Endodermal cell (in vitro differentiated cells): ENCODE measurements at regions not wholly inside any gene's neighbourhood (a gene's known extent, or its start where the extent isn't known, plus 50 kb on each side); places are given as distances from the start of the nearest gene placed in this dataset.

ENCODE experiments used
- DNase-seq: peaks from one replicate; pipeline ENCODE4 v3.0.0-alpha.2; 2017
- H3K27ac ChIP-seq: 2 replicates; pipeline ENCODE4 v1.5.1; 2013; ENCODE audit warnings: mild to moderate bottlenecking, low read depth, low read length, moderate library complexity
- H3K27me3 ChIP-seq: 2 replicates; pipeline ENCODE4 v1.6.1; 2013; ENCODE audit warnings: mild to moderate bottlenecking, low read length, moderate library complexity; ENCODE audit not compliant: insufficient read depth, control insufficient read depth, poor library complexity, severe bottlenecking
- H3K36me3 ChIP-seq: 2 replicates; pipeline ENCODE4 v1.7.0; 2013; ENCODE audit warnings: mild to moderate bottlenecking, low read length, moderate library complexity; ENCODE audit not compliant: control insufficient read depth, insufficient read depth
- H3K4me1 ChIP-seq: one replicate; pipeline ENCODE4 v1.7.0; 2013; ENCODE audit warnings: low read length; ENCODE audit not compliant: control insufficient read depth, insufficient read depth
- H3K4me3 ChIP-seq: 2 replicates; pipeline ENCODE4 v1.5.1; 2013; ENCODE audit warnings: mild to moderate bottlenecking, low read length, moderate library complexity
- H3K9ac ChIP-seq: 2 replicates; pipeline ENCODE4 v1.6.1; 2013; ENCODE audit warnings: mild to moderate bottlenecking, low read length, moderate library complexity; ENCODE audit not compliant: poor library complexity, severe bottlenecking; ENCODE audit errors: extremely low read depth
- H3K9me3 ChIP-seq: 2 replicates; pipeline ENCODE4 v1.6.1; 2013; ENCODE audit warnings: mild to moderate bottlenecking, low read length, moderate library complexity; ENCODE audit not compliant: control insufficient read depth
- H3K27ac Mint-ChIP-seq: 2 replicates; pipeline ENCODE4 v1.8.0; 2020; ENCODE audit warnings: mixed read lengths
- H3K27me3 Mint-ChIP-seq: 2 replicates; pipeline ENCODE4 v1.8.0; 2021; ENCODE audit warnings: mild to moderate bottlenecking, mixed read lengths; ENCODE audit not compliant: insufficient read depth
- H3K36me3 Mint-ChIP-seq: 2 replicates; pipeline ENCODE4 v1.8.0; 2020; ENCODE audit warnings: low read depth, mixed read lengths
- H3K4me1 Mint-ChIP-seq: 2 replicates; pipeline ENCODE4 v1.8.0; 2020; ENCODE audit warnings: mixed read lengths
- H3K4me3 Mint-ChIP-seq: 2 replicates; pipeline ENCODE4 v1.8.0; 2020; ENCODE audit warnings: mild to moderate bottlenecking, moderate library complexity, mixed read lengths
- H3K9me3 Mint-ChIP-seq: 2 replicates; pipeline ENCODE4 v1.8.0; 2020; ENCODE audit warnings: mild to moderate bottlenecking, mixed read lengths
- WGBS, 2 experiments: methylation state at CpG; one replicate each; pipeline versions ENCODE4 v1.1.5 to v1.1.7; 2013; ENCODE audit warnings: missing lambda C conversion rate in 2 of 2, mixed read lengths in 1 of 2; ENCODE audit not compliant: insufficient coverage in 1 of 2, insufficient read length in 1 of 2; 5-methylcytosine and 5-hydroxymethylcytosine counted together
- TF ChIP-seq, protein P1 (sequence below): fragments of 200-600 bp; sonication (generic); conservative IDR thresholded peaks from 2 replicates; pipeline ENCODE4 v1.5.0; 2021; ENCODE audit warnings: antibody characterized with exemption, mild to moderate bottlenecking

DNA sequence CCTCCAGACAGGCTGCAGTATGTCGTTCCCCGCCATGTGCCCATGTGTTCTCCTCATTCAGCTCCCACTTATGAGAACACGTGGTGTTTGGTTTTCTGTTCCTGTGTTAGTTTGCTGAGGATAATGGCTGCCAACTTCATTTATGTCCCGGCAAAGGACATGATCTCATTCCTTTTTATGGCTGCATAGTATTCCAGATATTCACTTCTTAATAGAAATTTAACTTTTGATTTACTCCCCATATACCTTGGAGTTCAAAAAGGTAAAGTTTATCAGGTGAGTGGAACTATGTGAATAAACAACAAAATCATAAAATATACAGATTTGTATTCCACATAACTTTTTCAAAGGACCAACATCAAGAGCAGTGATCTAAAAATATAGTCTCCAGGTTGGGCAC lies 372.6 kb downstream of the STK39 start:
- Mint-ChIP-seq H3K36me3 (no peaks in the 10 kb centered on the region), H3K27me3 (no peaks in the 10 kb centered on the region), H3K4me1 (peaks cover 15% of the 10 kb centered on the region), H3K4me3 (no peak overlapping the region), H3K27ac (no peak overlapping the region), H3K9me3 (no peaks in the 10 kb centered on the region)
- no peak overlapping the region for H3K9ac ChIP-seq
- WGBS, 2 experiments, result 99% methylated on average over 4 of the region's 4 CpGs; no CpG with 5 or more reads in 1 of the 2 experiments
- H3K4me3 ChIP-seq, result no peak overlapping the region
- no peaks in the 10 kb centered on the region for H3K36me3 ChIP-seq
- H3K27me3 ChIP-seq, result no peaks in the 10 kb centered on the region
- no peaks in the 10 kb centered on the region for H3K9me3 ChIP-seq
- DNase-seq, result no peak
- TF ChIP-seq, protein P1, sequence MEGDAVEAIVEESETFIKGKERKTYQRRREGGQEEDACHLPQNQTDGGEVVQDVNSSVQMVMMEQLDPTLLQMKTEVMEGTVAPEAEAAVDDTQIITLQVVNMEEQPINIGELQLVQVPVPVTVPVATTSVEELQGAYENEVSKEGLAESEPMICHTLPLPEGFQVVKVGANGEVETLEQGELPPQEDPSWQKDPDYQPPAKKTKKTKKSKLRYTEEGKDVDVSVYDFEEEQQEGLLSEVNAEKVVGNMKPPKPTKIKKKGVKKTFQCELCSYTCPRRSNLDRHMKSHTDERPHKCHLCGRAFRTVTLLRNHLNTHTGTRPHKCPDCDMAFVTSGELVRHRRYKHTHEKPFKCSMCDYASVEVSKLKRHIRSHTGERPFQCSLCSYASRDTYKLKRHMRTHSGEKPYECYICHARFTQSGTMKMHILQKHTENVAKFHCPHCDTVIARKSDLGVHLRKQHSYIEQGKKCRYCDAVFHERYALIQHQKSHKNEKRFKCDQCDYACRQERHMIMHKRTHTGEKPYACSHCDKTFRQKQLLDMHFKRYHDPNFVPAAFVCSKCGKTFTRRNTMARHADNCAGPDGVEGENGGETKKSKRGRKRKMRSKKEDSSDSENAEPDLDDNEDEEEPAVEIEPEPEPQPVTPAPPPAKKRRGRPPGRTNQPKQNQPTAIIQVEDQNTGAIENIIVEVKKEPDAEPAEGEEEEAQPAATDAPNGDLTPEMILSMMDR, result no peak
- no peaks in the 10 kb centered on the region for H3K4me1 ChIP-seq
- H3K27ac ChIP-seq, result no peak overlapping the region

DNA sequence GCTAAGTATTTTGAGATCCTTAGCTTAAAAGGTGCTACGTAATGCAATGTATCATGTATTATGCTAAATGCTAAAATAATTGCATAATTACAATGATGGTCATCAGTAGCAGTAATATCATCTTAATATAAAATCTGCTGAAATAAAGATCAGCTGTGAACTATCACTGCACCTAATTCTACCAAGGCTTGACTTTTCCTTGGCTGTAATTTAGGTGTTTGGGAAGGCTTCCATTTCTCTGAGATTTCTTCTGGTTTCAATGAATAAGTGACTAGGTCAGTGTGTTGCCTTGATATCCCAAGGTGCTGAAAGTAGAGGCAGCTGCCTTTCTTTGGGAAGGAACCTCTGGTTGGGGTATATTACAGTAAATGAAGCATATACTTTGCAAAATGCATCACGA lies 376.1 kb downstream of the STK39 start:
- H3K36me3 Mint-ChIP-seq, result peaks cover 3% of the 10 kb centered on the region
- Histone ChIP-seq H3K9ac (no peak overlapping the region), H3K4me3 (no peak overlapping the region), H3K9me3 (no peaks in the 10 kb centered on the region), H3K27me3 (no peaks in the 10 kb centered on the region), H3K36me3 (no peaks in the 10 kb centered on the region), H3K27ac (no peak overlapping the region), H3K4me1 (no peaks in the 10 kb centered on the region)
- peaks cover 9% of the 10 kb centered on the region for H3K4me1 Mint-ChIP-seq
- no peak for DNase-seq
- H3K27me3 Mint-ChIP-seq, result no peaks in the 10 kb centered on the region
- TF ChIP-seq, protein P1, result no peak
- no peak overlapping the region for H3K27ac Mint-ChIP-seq
- 96 to 100% methylated on average over 1 to 2 of the region's 2 CpGs for WGBS, 2 experiments
- H3K9me3 Mint-ChIP-seq, result no peaks in the 10 kb centered on the region
- H3K4me3 Mint-ChIP-seq, result no peak overlapping the region

DNA sequence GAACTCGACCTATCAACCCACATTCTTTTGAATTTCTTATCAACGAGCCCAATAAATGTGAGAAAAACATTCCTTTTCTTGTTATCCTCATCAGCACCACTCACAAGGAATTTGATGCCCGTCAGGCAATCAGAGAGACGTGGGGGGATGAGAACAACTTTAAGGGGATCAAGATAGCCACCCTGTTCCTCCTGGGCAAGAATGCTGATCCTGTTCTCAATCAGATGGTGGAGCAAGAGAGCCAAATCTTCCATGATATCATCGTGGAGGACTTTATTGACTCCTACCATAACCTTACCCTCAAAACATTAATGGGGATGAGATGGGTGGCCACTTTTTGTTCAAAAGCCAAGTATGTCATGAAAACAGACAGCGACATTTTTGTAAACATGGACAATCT lies 378.2 kb downstream of the STK39 start:
- Mint-ChIP-seq H3K4me3 (no peak overlapping the region), H3K27me3 (no peaks in the 10 kb centered on the region), H3K36me3 (peaks cover 7% of the 10 kb centered on the region), H3K4me1 (peaks cover 10% of the 10 kb centered on the region), H3K27ac (no peak overlapping the region), H3K9me3 (peaks cover 3% of the 10 kb centered on the region)
- no peak for DNase-seq
- H3K4me1 ChIP-seq, result no peaks in the 10 kb centered on the region
- H3K9ac ChIP-seq, result no peak overlapping the region
- H3K27me3 ChIP-seq, result no peaks in the 10 kb centered on the region
- WGBS, 2 experiments, result 83 to 100% methylated on average over 1 to 6 of the region's 6 CpGs
- TF ChIP-seq, protein P1, result peak; percentile 67
- no peaks in the 10 kb centered on the region for H3K36me3 ChIP-seq
- H3K9me3 ChIP-seq, result no peaks in the 10 kb centered on the region
- no peak overlapping the region for H3K4me3 ChIP-seq
- H3K27ac ChIP-seq, result no peak overlapping the region
